EH (cell line): ENCODE measurements at regions not wholly inside any gene's neighbourhood (a gene's known extent, or its start where the extent isn't known, plus 50 kb on each side); places are given as distances from the start of the nearest gene placed in this dataset.
"Not testable (repeated sequence)": the region's sequence is repeated elsewhere in the genome, so short reads cannot be mapped to it uniquely, and the experiment has no call there.

Experiments
- DNase-seq: peaks from one replicate; pipeline ENCODE4 v3.0.0-alpha.2; 2015; ENCODE audit warnings: low read depth

- DNase-seq, result no peak
Measured at GRCh38 chr20:57786304-57786932, 76.6 kb upstream of the PMEPA1 start.

GRCh38 chr20:57785720-57786119 is 75.9 kb upstream of the PMEPA1 start:
- DNase-seq, result no peak

GRCh38 chr20:57785061-57785460 is 75.2 kb upstream of the PMEPA1 start:
- DNase-seq, result no peak

GRCh38 chr20:57783956-57784837 is 74.4 kb upstream of the PMEPA1 start:
- DNase-seq, result no peak

- DNase-seq, result no peak
Measured at GRCh38 chr20:57783196-57783595, 73.4 kb upstream of the PMEPA1 start.

- DNase-seq, result no peak
Measured at GRCh38 chr20:57782631-57783041, 72.8 kb upstream of the PMEPA1 start.

GRCh38 chr20:57781901-57782300 is 72.1 kb upstream of the PMEPA1 start:
- no peak for DNase-seq

- DNase-seq, result no peak
Measured at GRCh38 chr20:57780906-57781305, 71.1 kb upstream of the PMEPA1 start.

- no peak for DNase-seq
Measured at GRCh38 chr20:57780398-57780797, 70.6 kb upstream of the PMEPA1 start.

GRCh38 chr20:57779401-57780003 is 69.7 kb upstream of the PMEPA1 start:
- no peak for DNase-seq

- DNase-seq, result no peak
Measured at GRCh38 chr20:57777911-57778310, 68.1 kb upstream of the PMEPA1 start.

- DNase-seq, result no peak
Measured at GRCh38 chr20:57774951-57775350, 65.1 kb upstream of the PMEPA1 start.

- DNase-seq, result no peak
Measured at GRCh38 chr20:57774111-57774880, 64.5 kb upstream of the PMEPA1 start.

GRCh38 chr20:57773059-57773815 is 63.4 kb upstream of the PMEPA1 start:
- no peak for DNase-seq

GRCh38 chr20:57772349-57772964 is 62.6 kb upstream of the PMEPA1 start:
- DNase-seq, result peak; percentile 90

- no peak for DNase-seq
Measured at GRCh38 chr20:57770852-57771720, 61.3 kb upstream of the PMEPA1 start.

GRCh38 chr20:57770401-57770800 is 60.6 kb upstream of the PMEPA1 start:
- DNase-seq, result not testable (repeated sequence)

GRCh38 chr20:57769756-57770155 is 59.9 kb upstream of the PMEPA1 start:
- no peak for DNase-seq

- no peak for DNase-seq
Measured at GRCh38 chr20:57768519-57768918, 58.7 kb upstream of the PMEPA1 start.

- no peak for DNase-seq
Measured at GRCh38 chr20:57767441-57767840, 57.6 kb upstream of the PMEPA1 start.
